HG03565 (cell line): ENCODE measurements at regions not wholly inside any gene's neighbourhood (a gene's known extent, or its start where the extent isn't known, plus 50 kb on each side); places are given as distances from the start of the nearest gene placed in this dataset.
"Not testable (repeated sequence)": the region's sequence is repeated elsewhere in the genome, so short reads cannot be mapped to it uniquely, and the experiment has no call there.

ENCODE experiments used
- ATAC-seq: cut with Tn5 transposase; IDR thresholded peaks from one replicate; pipeline ENCODE4 v1.9.1; 2021; ENCODE audit warnings: mild to moderate bottlenecking, moderate library complexity; ENCODE audit not compliant: unreplicated experiment

DNA sequence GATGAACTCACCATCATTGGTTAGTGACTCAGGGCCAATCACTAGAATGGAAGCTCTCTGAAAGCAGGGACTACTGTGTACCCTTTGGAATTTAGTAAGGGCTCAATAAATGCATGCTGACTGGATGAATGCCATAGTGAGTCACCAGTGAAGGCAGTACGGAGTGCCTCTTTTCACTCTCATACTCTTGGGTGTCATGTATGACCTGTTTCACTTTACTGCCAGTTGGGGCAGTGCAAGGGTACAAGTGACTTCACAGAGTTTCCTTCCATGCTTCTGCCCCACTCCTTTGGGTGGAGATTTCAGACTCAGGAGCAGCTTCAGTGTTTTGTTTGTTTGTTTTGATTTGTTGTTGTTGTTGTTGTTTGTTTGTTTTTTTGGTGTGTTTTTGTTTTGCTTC is 57.7 kb downstream of the SOX3 start:
- no peak for ATAC-seq

DNA sequence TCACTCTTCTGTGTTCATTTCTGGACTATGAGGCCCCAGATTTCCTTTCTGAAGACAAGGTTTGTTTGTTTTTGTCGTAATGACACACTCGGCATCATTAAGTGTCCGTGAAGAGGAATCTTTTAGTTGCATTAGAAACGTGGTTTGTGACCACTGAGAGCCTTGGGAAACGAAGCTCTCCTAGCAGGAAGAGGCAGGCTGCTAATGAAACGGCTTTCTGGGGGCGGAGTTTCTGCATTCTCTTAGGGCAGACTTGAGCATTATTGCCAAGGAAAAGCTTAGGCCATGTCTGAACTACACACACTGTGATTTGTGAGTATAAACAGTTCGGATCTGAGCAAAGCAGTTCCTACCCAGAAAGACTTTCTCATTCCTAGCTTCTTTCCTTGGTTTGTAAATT is 64.0 kb downstream of the SOX3 start:
- ATAC-seq: no peak

DNA sequence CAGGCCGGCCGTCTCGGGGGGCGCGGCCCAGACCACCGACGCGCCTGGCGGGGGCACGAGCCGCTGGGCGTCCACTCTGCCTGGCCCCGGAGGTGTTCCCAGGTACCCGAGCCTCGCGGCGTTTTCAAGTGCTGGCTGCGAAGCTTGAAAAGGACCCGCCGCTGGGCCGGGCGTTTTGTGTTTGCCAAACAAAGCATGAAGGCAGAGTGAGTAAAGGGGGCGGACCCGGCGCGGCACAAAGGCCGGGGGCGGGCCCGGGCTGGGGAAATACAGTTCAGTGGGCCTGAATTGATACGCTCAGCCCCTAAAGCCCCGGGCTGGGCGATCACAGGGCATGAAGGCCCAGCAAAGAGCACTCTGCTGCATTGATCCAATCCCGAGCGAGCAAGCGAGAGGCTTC is 65.4 kb downstream of the SOX3 start:
- no peak for ATAC-seq

DNA sequence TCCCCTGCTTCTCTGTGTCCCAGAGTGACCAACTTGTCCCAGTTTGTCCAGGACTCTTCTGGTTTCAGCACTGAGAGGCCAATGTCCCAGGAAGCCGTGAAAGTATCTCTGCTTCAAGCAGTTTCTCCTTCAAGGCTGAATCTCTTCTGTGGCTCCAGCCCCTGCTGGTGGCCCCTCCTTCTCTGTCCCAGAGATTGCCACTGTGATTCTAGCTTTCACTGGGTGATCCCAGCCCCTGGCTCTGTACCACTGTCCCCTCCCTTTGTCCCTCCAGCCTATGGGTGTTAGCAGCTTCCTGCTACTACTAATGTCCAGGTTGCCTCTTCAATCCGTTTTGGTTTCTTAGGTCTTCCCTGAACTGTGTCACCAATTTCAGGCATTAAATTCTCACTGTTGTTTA is 70.5 kb downstream of the SOX3 start:
- ATAC-seq: no peak

DNA sequence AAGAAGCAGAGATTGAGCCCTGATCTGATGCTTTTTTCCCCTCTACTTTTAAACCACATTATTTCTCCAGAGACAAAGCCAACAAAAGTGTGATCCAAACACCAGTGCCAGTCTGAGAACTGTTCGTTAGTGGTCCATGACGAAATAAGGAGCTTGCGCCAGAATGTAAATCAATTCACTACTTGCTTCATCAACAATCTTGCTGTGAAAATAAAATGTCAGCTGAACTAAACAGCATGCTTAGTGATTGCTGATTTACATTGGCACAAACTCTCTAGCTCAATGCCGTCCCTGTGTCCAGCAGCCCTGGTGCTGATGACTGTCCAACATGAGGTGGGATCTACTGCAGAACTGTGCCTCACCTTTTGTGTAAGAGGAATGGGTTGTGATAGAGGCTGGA is 71.3 kb downstream of the SOX3 start:
- no peak for ATAC-seq

DNA sequence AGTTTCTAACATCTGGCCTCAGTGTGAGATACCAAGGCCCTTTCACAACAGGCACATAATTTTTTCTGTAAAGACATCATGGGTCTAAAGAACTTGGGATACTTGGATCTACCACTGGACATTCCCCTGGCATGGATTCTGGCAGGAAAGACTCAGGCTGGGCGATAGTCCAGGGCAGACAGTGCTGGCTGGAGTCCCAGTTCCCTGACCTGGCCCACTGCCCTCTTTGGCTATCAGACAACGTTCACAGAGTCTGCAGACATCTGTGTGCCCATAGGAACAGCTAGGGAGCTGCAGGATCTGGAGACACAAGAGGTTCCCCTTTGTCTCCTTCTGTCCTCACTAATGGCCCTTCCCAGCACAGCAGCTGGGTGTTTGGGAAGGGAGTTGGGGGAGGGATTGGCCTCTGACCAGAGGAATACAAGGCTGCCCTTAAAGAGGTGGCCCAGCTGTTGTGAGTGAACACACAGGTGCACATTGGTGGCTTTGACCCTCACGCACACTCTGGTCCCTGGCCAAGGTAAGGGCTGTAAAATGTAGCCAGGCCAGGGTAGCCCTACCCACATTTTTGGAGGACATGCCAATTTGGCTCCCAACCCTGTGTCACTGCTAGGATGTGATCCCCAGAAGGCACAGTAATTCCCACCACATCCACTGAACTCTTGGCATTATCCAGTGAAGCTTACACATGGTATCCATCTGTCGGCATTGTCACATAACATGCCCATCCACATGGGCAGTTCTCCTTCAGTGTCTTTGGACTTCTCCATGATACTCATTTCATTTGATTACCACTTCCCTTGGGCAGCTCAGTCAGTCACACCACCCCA is 72.3 kb downstream of the SOX3 start:
- no peak for ATAC-seq

DNA sequence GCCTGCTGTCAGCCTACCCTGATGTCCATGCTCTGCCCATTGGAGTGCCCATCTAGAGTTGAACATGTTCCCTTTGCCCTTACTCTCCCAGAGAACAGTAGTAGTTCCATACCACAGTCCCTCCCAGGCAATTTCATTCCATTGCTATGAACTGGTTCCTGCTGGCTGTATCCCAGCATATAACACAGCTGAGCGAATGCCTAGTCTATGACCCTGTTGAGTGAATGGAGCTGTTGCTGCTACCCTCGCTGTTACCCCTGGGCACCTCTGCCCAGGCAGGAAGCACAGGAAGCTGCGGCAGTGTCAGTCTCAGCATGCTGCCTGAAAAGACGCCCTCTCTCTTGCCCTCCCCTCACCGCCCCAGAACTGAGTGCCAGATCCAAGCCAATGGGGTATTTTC is 73.3 kb downstream of the SOX3 start:
- ATAC-seq: no peak

DNA sequence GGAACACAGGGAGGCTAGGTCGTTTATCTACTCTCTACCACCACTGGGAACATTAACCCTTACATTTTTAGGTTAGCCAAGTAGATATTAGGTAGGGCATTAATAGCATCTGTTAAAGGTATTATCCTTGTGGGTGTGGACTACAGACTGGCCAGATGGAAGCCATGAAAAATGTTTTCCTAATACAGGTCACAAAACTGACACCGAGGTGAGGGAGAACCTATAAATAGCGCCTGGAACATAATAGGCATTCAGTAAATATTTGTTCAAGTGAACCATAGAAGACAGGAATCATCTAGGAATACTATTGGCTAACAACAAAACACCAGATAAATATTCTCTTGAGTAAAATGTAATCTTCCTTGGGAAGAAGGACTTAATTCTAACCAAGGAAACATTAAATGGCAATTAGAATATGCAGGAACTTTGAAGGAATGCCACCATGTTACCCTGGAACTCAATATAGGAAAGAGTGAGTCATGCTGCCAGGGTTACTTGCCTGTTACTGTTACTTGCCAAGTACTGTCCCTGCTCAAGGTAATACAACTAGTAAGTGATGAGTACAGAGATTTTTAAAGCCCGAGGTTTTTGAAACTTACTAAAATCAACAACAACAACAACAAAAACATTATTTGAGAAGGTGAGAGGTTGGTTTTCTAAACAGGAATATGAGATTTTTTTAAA is 79.0 kb downstream of the SOX3 start:
- no peak for ATAC-seq

DNA sequence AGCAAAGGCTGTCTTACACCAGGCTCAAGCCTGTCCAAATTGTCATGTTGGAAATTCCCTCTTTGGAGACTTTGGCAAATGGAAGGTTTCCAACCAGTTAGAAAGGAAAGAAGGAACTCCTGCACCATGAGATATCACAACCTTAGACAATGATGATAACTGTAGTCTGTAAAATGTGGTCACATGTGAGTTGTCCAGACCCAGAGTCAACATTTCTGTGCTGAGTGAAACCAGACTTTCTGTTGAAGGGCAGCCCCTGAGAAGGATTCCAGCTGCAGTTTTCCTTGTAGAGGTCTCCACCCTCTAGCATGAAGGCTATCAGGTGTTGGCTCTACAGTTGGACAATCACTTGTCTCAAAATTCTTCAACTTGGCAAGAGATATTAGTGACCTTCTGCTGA is 82.4 kb downstream of the SOX3 start:
- no peak for ATAC-seq

DNA sequence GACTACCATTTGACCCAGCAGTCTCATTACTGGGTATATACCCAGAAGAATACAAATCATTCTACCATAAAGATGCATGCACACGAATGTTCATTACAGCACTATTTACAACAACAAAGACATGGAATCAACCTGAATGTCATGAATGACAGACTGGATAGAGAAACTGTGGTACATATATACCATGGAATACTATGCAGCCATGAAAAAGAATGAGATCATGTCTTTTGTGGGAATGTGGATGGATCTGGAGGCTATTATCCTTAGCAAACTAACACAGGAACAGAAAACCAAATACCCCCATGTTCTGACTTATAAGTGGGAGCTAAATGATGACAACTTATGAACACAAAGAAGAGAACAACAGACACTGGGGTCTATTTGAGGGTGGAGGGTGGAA is 102.7 kb downstream of the SOX3 start:
- ATAC-seq: not testable (repeated sequence)

DNA sequence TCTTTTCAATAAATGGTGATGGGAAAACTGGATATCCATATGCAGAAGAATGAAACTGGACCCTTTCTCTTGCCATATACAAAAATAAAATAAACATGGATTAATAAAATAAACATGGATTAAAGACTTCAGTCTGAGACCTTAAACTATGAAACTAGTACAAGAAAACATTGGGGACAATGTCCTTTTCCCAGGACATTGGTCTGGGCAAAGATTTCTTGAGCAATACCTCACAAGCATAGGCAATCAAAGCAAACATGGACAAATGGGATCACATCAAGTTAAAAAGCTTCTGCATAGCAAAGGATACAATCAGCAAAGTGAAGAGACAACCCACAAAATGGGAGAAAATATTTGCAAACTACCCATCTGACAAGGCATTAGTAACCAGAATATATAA is 108.5 kb downstream of the SOX3 start:
- not testable (repeated sequence) for ATAC-seq

DNA sequence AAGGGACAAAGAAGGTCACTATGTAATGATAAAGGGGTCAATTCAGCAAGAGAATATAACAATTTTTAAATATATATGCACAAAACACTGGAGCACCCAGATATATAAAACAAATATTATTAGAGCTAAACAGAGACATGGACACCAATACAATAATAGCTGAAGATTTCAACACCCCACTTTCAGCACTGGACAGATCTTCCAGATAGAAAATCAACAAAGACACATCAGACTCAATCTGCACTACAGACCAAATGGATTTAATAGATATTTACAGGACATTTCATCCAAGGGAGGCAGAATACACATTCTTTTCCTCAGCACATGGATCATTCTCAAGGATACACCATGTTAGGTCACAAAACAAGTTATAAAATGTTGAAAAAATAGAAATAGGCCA is 111.4 kb downstream of the SOX3 start:
- no peak for ATAC-seq

DNA sequence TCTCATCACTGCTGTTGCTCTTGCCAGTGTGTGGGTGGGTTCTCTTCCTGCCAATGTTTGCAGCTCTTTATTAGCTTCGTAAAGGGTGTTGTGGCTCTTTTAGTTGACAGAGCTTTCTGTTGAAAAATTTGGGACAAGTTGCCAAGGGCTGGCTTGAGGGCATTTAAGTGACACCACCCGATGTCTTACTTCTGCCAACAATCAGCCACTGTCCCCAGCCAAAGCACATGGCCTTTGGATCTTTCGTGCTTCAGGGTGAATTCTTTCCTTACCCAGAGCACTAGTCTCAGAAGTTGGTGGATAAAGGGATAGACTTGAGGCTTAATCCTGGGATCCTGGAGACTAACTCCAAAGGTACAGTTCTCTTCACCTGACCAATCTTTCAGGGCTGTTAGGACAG is 113.6 kb downstream of the SOX3 start:
- ATAC-seq: no peak

DNA sequence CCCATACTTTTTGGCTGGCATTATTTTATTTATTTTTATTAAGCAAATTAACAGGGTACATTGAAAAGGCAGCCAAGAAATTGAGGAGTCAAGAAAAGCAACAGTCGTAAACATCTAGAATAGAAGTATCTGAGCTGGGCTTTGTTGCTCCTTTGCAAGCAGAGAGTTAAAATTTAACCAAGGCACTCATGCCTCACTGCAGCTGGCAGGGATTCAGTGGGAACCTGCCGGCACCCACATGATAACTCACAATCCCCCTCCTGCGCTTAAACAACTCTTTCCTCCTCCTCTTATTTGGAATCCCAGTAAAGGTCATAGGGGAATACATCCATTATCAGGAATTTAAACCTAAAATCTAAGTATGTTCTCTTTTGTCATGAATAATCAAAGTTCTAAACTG is 115.5 kb downstream of the SOX3 start:
- ATAC-seq: no peak

DNA sequence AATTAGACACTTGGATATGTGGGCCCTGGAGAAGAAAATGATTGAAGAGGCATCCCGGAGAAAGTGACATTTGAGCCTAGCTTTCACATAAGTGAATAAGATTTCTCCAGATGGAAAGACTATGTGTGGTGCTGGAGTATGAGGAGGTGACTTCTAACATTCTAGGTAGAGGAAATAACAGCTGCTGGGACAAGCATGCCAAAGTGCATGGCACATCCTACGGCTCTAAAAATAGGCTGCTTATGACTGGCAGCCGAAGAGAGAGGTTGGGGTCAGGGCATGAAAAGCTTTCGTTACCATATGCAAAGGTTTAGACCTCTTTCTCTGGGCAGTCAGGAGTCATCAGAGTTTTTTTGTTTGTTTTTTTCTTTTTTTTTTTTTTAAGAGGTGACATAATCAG is 142.0 kb downstream of the SOX3 start:
- no peak for ATAC-seq

DNA sequence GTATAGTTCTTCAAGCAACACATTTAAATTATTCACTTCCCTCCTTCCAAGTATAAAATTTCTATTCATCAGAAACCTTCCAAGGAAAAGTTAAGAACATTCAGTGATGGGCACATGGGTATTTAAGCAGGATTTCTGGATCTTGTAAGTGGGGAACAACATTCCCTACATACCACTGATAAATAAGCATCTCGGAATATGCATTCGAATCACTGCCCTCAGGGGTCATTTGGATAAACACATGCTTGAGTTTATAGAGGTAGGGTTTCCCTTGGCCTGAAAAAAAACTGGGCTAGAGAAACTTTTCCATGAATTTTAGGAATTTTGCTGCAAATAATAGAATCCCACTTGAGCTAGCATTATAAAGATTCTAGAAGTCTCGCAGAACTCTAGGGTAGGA is 143.9 kb downstream of the SOX3 start:
- ATAC-seq: no peak

DNA sequence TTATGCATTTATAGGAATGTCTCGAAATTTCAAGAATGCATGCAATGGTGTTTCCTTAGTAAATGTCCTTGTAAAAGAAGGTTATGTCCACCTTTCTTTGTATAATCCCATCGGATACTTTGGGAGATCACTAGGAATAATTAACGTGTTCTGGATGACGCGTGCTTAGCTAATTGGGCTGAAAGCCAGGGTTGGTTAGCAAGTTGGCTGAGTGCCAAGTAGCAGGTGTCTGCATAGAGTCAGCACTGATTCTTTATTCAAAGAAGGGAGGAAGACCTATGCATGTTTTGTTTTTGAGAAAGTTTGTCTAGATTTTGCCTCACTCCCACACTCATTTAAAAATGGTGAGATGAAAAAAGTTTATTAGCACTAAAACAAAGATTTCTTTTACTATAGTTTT is 144.6 kb downstream of the SOX3 start:
- no peak for ATAC-seq

DNA sequence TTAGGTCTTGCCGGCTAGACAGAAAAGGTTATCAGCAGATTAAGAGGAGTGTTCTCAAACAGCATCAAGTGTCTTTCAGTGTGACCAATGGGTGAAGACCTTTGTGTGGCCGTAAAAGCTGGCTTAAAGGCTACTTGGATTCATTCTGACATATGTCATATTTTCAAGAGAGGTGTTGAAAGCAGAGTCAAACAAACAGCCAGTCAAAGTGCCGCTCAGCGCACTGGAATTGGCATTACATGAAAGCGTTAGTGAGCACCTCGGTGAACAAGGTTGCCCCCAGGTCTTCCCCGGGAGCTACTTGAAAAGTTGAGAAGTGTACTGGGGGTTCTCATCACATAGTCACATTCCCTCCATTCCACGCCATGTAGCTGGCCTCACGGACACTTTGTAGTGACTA is 148.9 kb downstream of the SOX3 start:
- ATAC-seq: no peak

DNA sequence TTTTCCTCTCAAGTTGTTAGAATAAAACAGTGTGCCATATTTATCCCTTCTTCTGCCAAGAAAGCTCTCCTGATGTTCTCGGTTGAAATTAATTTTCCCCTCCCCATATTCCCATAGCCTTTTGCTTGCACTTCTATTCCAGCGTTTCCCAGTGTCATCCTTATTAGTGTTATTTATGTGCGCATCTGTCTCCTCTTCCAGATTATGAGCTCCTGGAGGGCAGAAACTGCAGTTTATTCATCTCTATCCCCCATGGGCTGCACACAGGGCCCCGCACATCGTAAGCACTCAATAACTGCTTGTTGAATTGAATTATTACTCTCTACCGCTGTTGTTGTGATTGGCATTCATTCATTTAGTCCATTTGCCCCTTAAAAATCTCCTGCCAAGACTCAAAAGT is 149.4 kb downstream of the SOX3 start:
- ATAC-seq: no peak

DNA sequence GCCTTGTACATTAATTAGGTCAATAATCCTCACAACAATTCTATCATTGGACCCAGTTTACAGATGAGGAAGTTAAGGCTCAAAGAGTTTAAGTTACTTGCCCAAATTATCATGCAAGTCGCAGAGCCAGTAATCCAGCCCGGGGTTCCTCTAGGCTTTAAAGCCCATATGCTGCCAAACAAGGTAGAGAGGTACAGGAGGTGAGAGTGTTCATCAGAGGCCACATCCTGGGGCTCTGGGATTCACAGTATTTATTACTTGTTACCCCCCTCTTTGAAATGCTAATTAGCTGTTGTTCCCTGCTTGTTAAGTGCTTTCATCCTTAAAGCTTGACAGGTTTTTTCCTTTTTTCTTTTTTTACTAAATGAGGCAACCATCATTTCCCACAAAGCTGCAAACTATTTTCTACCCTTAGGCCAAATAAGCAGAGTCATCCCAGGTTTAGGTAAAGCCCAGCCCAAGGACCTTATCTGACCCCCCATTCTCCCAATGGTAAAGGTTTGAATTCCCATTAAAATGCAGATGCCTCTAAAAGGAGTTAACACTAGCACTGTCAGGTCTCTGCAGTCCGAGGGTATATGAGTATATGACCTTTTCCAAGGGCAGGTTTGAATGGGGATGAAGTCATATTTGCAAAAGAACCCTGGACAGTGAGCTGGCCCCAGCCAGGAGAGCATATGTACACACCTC is 150.3 kb downstream of the SOX3 start:
- ATAC-seq: no peak

DNA sequence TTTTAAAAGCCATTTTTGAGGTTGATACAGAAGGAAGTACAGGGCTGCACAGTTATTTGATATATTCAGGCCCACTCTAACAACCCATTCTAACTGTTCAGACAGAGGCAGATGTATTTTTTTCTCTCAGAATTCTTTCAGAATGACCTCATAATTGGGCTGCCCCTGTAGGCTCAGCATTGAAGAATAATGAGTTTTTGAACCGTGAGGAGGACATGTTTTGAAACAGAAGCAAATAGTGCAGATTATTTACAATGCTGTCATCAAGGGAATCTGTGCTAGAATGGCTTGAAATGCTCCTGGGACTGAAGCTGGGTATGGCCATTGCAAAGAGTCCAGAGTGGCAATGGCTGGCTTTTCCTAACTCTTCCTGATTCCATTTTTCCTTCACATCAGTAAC is 158.1 kb downstream of the SOX3 start:
- no peak for ATAC-seq

DNA sequence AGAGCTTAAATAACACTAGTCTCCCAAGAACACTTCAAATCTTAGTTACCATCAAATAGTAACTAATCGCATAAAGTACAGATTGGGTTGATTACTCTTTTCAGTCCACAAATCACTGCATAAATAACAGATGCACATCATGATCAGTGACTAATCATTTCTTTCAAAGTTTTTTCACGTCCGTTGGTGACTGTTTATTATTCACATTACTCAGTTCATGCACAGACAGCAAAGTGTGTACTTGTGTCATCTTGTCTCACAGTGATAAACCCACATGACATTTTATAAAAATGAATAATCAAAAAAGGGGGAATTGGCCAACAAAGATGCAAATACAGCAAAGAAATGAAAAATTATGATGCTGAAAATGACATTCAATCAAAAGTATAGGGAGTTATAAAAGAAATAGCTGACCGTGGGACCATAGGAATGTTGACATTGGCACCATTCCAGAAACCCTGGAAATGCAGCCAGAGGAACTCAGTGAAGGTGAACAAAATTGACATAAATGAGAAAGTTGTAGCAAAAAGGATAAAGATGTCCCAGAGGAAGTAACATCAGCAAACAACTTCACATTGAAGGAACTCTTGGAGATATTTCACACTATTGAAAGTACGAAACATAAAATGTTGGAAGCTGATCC is 161.5 kb downstream of the SOX3 start:
- ATAC-seq: no peak
